ENCODE measurements at regions not wholly inside any gene's neighbourhood (a gene's known extent, or its start where the extent isn't known, plus 50 kb on each side); places are given as distances from the start of the nearest gene placed in this dataset.

GRCh38 chr13:50654331-50654730 lies 189.2 kb downstream of the DLEU7 start:
- TF ChIP-seq, protein P1, sequence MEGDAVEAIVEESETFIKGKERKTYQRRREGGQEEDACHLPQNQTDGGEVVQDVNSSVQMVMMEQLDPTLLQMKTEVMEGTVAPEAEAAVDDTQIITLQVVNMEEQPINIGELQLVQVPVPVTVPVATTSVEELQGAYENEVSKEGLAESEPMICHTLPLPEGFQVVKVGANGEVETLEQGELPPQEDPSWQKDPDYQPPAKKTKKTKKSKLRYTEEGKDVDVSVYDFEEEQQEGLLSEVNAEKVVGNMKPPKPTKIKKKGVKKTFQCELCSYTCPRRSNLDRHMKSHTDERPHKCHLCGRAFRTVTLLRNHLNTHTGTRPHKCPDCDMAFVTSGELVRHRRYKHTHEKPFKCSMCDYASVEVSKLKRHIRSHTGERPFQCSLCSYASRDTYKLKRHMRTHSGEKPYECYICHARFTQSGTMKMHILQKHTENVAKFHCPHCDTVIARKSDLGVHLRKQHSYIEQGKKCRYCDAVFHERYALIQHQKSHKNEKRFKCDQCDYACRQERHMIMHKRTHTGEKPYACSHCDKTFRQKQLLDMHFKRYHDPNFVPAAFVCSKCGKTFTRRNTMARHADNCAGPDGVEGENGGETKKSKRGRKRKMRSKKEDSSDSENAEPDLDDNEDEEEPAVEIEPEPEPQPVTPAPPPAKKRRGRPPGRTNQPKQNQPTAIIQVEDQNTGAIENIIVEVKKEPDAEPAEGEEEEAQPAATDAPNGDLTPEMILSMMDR (conservative IDR thresholded peaks at IDR 0.05; ENCODE audit: low read depth, low read length): no peak
- TF ChIP-seq MAFK (IDR thresholded peaks at IDR 0.05; ENCODE audit: low read depth, low read length) (no peak), BHLHE40 (IDR thresholded peaks at IDR 0.05; ENCODE audit: low read depth, low read length) (no peak), POLR2A (IDR thresholded peaks at IDR 0.05; ENCODE audit: low read depth, low read length) (no peak), USF2 (IDR thresholded peaks at IDR 0.05; ENCODE audit: low read depth, low read length) (no peak), FOS (IDR thresholded peaks at IDR 0.05; ENCODE audit: low read depth, low read length) (no peak), MAZ (IDR thresholded peaks at IDR 0.05; ENCODE audit: borderline replicate concordance, low read depth, low read length) (no peak), RCOR1 (IDR thresholded peaks at IDR 0.05; ENCODE audit: insufficient replicate concordance, low read length) (no peak), SMC3 (IDR thresholded peaks at IDR 0.05; ENCODE audit: low read depth, low read length) (no peak)
